ENCODE measurements at regions not wholly inside any gene's neighbourhood (a gene's known extent, or its start where the extent isn't known, plus 50 kb on each side); places are given as distances from the start of the nearest gene placed in this dataset.

- TF ChIP-seq POLR2AphosphoS5 (IDR thresholded peaks at IDR 0.05; ENCODE audit: low read depth) (no peak), SPI1 (IDR thresholded peaks at IDR 0.05; ENCODE audit: borderline replicate concordance, low read depth) (no peak), CTCF (IDR thresholded peaks at IDR 0.05; ENCODE audit: insufficient read depth, low read length) (no peak), REST (IDR thresholded peaks at IDR 0.05; ENCODE audit: insufficient replicate concordance, low read depth) (no peak), GABPA (IDR thresholded peaks at IDR 0.05; ENCODE audit: low read depth) (no peak)
- H3K27ac ChIP-seq (replicated peaks): no peak overlapping the region
- no peak for DNase-seq (ENCODE audit: low read depth in 1 of 2, low spot score in 1 of 2)
- no peaks in the 10 kb centered on the region for H3K27me3 ChIP-seq (ENCODE audit: insufficient read depth, poor library complexity, severe bottlenecking)
- no peak overlapping the region for H3K4me3 ChIP-seq (replicated peaks; ENCODE audit: insufficient read depth, low read length)
Measured at GRCh38 chr14:97196336-97196735, 399.2 kb downstream of the VRK1 start.

- H3K27me3 ChIP-seq (ENCODE audit: insufficient read depth, poor library complexity, severe bottlenecking): no peaks in the 10 kb centered on the region
- DNase-seq (ENCODE audit: low read depth in 1 of 2, low spot score in 1 of 2): no peak
- no peak overlapping the region for H3K4me3 ChIP-seq (replicated peaks; ENCODE audit: insufficient read depth, low read length)
- TF ChIP-seq GABPA (IDR thresholded peaks at IDR 0.05; ENCODE audit: low read depth) (no peak), SPI1 (IDR thresholded peaks at IDR 0.05; ENCODE audit: borderline replicate concordance, low read depth) (no peak), CTCF (IDR thresholded peaks at IDR 0.05; ENCODE audit: insufficient read depth, low read length) (no peak), POLR2AphosphoS5 (IDR thresholded peaks at IDR 0.05; ENCODE audit: low read depth) (no peak)
- H3K27ac ChIP-seq (replicated peaks): no peak overlapping the region
Measured at GRCh38 chr14:97198813-97199212, 401.6 kb downstream of the VRK1 start.

- no peaks in the 10 kb centered on the region for H3K27me3 ChIP-seq (ENCODE audit: insufficient read depth, poor library complexity, severe bottlenecking)
- H3K4me3 ChIP-seq (replicated peaks; ENCODE audit: insufficient read depth, low read length): no peak overlapping the region
- no peak overlapping the region for H3K27ac ChIP-seq (replicated peaks)
- TF ChIP-seq CTCF (IDR thresholded peaks at IDR 0.05; ENCODE audit: insufficient read depth, low read length) (no peak), GABPA (IDR thresholded peaks at IDR 0.05; ENCODE audit: low read depth) (no peak), SPI1 (IDR thresholded peaks at IDR 0.05; ENCODE audit: borderline replicate concordance, low read depth) (no peak), POLR2AphosphoS5 (IDR thresholded peaks at IDR 0.05; ENCODE audit: low read depth) (no peak), REST (IDR thresholded peaks at IDR 0.05; ENCODE audit: insufficient replicate concordance, low read depth) (no peak)
- no peak for DNase-seq (ENCODE audit: low read depth in 1 of 2, low spot score in 1 of 2)
Measured at GRCh38 chr14:97200245-97200644, 403.1 kb downstream of the VRK1 start.

- DNase-seq (ENCODE audit: low read depth in 1 of 2, low spot score in 1 of 2): no peak
- TF ChIP-seq POLR2AphosphoS5 (IDR thresholded peaks at IDR 0.05; ENCODE audit: low read depth): no peak
- no peak for TF ChIP-seq SPI1 (IDR thresholded peaks at IDR 0.05; ENCODE audit: borderline replicate concordance, low read depth)
- no peak for TF ChIP-seq GABPA (IDR thresholded peaks at IDR 0.05; ENCODE audit: low read depth)
- no peak overlapping the region for H3K4me3 ChIP-seq (replicated peaks; ENCODE audit: insufficient read depth, low read length)
- H3K27me3 ChIP-seq (ENCODE audit: insufficient read depth, poor library complexity, severe bottlenecking): peaks cover 3% of the 10 kb centered on the region
- H3K27ac ChIP-seq (replicated peaks): no peak overlapping the region
Measured at GRCh38 chr14:97206916-97207315, 409.7 kb downstream of the VRK1 start.
